Keratinocyte (primary cell): ENCODE measurements at regions not wholly inside any gene's neighbourhood (a gene's known extent, or its start where the extent isn't known, plus 50 kb on each side); places are given as distances from the start of the nearest gene placed in this dataset.

Experiments used
- EZH2 ChIP-seq: IDR thresholded peaks from one replicate; pipeline ENCODE4 v1.6.1; 2012; ENCODE audit warnings: inconsistent platforms, mild to moderate bottlenecking, low read length, moderate library complexity
- TF ChIP-seq, protein P1 (sequence below), 3 experiments: IDR thresholded peaks in 1 of 3; conservative IDR thresholded peaks in 1 of 3; optimal IDR thresholded peaks in 1 of 3; 2 replicates in 2 of 3; 3 replicates in 1 of 3; pipeline versions ENCODE3 to v1.5.1; 2011; ENCODE audit warnings: low read length in 3 of 3, mild to moderate bottlenecking in 3 of 3, moderate library complexity in 2 of 3, control low read depth in 1 of 3, inconsistent platforms in 1 of 3; ENCODE audit not compliant: insufficient read depth in 2 of 3; ENCODE audit errors: extremely low read depth in 1 of 3

DNA sequence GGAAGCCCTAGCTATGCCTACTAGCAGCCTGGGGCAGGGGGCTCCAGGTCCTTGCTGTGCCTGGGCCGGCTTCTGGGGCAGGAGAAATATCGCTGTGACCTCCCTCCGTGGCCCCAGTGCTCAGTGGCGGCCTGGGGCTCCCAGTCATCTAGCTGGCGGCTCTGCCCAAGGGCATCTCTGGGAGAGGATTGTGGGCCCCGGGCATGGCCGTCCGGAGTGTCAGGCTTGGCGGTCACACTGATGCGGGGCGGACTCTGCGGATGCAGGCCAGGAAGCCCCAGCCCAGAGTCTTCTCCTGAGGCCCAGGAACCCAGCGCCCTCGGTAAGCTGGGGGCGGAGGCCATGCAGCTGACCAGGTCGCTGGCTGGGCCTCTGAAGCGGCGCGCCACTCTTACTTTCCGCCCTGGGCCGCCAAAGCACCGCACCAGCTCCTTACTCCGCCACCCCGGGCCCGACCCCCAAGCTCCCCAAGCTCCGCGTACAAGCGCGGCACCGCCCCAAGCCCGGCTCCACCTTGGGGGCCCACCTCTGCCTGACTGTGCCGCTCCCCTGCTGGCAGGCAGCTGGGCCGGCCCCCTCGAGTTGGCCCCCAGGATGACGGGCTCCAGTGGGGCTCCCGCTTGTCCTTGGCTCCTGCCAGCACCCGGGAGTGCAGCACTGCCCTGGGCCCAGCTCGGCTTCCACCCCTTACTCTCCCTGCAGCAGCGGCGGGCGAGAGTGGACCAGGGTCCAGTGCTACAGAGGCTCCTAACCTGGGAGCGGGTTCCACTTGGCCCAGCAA, 720.0 kb downstream of the PCDH18 start:
- TF ChIP-seq, protein P1, sequence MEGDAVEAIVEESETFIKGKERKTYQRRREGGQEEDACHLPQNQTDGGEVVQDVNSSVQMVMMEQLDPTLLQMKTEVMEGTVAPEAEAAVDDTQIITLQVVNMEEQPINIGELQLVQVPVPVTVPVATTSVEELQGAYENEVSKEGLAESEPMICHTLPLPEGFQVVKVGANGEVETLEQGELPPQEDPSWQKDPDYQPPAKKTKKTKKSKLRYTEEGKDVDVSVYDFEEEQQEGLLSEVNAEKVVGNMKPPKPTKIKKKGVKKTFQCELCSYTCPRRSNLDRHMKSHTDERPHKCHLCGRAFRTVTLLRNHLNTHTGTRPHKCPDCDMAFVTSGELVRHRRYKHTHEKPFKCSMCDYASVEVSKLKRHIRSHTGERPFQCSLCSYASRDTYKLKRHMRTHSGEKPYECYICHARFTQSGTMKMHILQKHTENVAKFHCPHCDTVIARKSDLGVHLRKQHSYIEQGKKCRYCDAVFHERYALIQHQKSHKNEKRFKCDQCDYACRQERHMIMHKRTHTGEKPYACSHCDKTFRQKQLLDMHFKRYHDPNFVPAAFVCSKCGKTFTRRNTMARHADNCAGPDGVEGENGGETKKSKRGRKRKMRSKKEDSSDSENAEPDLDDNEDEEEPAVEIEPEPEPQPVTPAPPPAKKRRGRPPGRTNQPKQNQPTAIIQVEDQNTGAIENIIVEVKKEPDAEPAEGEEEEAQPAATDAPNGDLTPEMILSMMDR (optimal IDR thresholded peaks at IDR 0.05 in 1 of 3, IDR thresholded peaks at IDR 0.05 in 1 of 3, conservative IDR thresholded peaks at IDR 0.05 in 1 of 3; ENCODE audit: extremely low read depth in 1 of 3, insufficient read depth in 2 of 3, low read length in 3 of 3) = no peak
- TF ChIP-seq EZH2 = no peak
